AG09319 (cell line): ENCODE measurements at regions not wholly inside any gene's neighbourhood (a gene's known extent, or its start where the extent isn't known, plus 50 kb on each side); places are given as distances from the start of the nearest gene placed in this dataset.
"Not testable (repeated sequence)": the region's sequence is repeated elsewhere in the genome, so short reads cannot be mapped to it uniquely, and the experiment has no call there.

Experiments
- DNase-seq: peaks from one replicate; pipeline ENCODE4 v3.0.0-alpha.2; 2010; ENCODE audit warnings: low read depth; ENCODE audit errors: extremely low read depth
- TF ChIP-seq, protein P1 (sequence below): IDR thresholded peaks from 2 replicates; pipeline ENCODE4 v1.5.1; 2011; ENCODE audit warnings: low read depth, mild to moderate bottlenecking, inconsistent platforms, low read length, moderate library complexity

DNA sequence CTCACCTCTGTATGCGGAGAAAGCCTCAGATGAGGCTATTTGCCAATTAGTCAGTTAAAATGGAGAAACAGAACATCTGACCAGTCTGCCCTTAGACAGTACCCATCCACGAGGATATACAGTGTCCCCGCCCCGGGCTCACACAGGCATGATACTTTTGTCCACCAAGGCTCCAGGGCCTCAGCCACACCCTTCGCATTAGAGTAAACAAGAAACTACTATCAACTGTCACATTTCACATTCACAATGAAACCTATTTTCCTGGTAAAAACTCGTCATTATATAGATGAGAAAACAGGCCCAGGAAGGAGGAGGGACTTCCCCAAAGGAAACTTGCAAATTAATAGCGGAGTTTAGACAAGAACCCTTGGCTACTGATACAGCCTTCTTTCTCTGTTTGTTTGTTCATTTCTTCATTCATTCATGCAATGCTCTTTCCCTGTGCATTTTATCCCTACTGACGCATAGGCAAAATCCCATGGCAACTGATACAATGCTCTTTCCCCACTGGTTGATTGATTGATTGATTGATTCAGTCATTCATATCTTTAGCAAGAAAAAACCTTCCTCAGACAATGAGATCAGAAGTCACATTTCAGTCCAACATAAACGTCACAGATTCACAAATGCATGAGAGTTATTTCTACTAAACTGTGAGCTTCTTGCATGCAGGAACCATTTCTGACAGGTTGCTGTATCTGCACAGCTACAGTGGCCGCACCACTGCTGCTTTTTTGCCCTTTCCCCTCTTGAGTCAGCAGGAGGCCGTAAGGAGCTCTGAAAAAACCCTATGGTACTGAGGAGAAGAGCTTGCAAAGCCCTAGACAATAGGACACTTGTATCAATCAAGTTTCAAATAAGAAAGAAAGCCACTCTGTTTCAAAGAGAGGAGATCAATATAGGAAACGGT lies 777.1 kb downstream of the RNF144A start:
- TF ChIP-seq, protein P1, sequence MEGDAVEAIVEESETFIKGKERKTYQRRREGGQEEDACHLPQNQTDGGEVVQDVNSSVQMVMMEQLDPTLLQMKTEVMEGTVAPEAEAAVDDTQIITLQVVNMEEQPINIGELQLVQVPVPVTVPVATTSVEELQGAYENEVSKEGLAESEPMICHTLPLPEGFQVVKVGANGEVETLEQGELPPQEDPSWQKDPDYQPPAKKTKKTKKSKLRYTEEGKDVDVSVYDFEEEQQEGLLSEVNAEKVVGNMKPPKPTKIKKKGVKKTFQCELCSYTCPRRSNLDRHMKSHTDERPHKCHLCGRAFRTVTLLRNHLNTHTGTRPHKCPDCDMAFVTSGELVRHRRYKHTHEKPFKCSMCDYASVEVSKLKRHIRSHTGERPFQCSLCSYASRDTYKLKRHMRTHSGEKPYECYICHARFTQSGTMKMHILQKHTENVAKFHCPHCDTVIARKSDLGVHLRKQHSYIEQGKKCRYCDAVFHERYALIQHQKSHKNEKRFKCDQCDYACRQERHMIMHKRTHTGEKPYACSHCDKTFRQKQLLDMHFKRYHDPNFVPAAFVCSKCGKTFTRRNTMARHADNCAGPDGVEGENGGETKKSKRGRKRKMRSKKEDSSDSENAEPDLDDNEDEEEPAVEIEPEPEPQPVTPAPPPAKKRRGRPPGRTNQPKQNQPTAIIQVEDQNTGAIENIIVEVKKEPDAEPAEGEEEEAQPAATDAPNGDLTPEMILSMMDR = no peak
- no peak for DNase-seq

DNA sequence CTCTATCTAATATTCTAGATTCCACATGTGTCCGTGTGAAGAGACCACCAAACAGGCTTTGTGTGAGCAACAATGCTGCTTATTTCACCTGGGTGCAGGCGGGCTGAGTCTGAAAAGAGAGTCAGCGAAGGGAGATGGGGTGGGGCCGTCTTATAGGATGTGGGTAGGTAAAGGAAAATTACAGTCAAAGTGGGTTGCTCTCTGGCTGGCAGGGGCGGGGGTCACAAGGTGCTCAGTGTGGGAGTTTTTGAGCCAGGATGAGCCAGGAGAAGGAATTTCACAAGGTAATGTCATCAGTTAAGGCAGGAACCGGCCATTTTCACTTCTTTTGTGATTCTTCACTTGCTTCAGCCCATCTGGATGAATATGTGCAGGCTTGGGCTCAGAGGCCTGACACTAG lies 779.3 kb downstream of the RNF144A start:
- DNase-seq = not testable (repeated sequence)

DNA sequence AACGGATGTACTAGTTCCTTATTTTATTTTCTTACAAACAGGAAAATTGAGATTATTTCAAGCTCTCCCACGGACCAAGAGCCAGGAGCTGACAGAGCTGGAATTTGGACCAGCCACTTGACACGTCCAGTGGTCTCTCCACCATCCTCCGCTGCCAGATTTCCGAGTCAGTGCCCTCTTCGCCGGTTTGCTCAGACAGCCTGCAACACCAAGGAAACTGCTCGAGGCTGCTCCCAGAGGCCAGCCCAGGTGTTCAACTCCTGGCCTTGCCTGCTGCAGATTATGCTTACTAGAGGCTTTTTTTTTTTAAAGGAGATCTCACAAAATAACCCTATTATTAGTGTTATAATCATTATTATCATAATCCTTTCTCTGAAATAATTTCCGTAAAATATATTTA lies 779.8 kb downstream of the RNF144A start:
- DNase-seq = no peak
- TF ChIP-seq, protein P1 = no peak

DNA sequence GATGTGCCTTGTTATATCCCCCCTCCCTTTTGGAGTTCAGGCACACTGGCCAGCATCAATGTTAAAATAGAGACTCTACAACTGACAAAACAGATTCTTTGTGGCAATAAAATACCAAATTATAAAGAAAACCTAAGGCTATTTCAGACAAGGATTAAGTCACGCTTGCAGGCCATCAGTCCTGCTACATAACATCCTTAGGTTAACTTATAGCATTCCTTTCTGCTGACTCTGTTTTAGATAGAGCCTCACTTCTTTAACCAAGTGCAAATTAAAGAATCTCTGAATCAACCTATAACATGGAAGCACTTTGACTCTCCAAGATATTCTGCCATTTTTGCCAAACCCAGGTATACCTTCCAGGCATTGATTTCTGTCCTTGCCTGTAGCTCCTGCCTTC lies 784.6 kb downstream of the RNF144A start:
- DNase-seq = no peak
- TF ChIP-seq, protein P1 = no peak

DNA sequence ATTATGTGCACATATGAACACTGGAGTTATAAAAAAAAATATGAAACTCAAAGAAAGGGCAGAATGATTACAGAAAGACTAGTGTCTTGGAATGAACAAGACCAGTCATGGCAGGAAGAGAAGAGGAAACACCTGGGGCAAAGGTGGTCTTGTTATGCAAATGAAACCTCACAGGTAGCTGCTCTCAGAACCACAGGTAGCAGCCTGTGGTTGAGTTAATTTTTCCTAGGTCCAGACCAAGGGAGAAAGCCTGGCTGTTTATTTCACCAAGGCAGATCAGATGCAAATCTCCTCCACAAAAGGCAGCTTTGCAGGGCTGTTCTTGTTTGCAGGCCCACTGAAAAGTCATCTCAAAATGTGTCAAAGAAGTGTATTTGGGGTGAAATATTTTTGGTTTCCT lies 785.8 kb downstream of the RNF144A start:
- DNase-seq = no peak
- TF ChIP-seq, protein P1 = no peak

DNA sequence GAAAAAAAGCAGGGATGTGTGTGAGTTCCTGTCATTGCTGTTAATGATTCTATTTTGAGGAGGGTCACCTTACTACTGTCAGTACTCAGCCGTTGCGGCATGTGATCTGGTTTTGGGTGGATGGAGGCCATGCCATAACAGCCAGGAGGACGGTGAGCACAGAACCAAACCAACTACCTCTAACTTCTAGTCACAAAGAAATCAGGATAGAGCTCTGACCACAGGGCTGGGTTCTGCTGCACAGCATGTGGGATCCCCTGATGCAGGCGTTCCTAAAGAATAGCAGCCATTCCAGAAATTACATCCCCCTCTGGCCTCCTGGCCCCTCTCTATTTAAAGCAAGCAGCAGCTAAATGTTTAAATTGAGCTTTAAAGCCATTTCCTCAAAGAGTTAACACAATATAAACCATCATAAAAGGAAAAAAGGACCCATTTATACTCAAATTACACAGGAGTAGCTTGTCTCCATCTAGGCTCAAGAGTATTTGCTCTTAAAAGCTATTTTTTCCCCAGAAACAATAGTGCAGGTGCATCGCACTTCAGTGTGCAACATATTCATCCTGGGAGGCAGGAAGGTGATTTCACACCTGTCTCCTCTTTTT lies 786.4 kb downstream of the RNF144A start:
- DNase-seq = no peak
- TF ChIP-seq, protein P1 = no peak

DNA sequence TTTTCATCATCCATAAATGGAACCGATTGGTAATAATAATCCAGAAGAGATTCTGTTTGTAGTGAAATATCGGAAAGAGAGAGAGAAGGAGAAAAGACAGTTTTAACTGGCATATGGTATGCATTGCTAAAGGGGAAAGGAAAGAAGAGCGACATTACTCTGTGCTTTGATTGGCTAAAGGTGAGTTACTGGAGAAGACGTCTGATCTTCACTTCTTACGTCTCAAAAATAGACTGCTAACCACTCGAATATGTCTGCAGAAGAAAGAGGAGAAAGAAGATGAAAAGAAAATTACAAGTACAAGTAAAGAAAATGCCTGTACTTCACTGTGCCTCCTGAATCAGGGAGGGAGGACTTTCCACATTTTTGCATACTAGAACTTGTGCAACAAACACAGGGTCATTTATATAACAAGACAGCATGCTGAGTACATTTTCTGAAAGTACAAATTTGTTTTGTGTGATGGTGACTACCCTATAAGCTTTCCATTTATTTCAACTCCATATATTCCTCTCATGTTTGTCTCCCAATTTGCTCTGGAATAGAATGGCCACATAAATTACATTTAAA lies 787.2 kb downstream of the RNF144A start:
- no peak for DNase-seq

More for the DNA sequence above, 787.2 kb downstream of the RNF144A start:
- TF ChIP-seq, protein P1 = no peak
